ENCODE measurements at regions not wholly inside any gene's neighbourhood (a gene's known extent, or its start where the extent isn't known, plus 50 kb on each side); places are given as distances from the start of the nearest gene placed in this dataset.
A peak's percentile ranks its signal among the peaks of the same experiment; 100 is the strongest.

DNA sequence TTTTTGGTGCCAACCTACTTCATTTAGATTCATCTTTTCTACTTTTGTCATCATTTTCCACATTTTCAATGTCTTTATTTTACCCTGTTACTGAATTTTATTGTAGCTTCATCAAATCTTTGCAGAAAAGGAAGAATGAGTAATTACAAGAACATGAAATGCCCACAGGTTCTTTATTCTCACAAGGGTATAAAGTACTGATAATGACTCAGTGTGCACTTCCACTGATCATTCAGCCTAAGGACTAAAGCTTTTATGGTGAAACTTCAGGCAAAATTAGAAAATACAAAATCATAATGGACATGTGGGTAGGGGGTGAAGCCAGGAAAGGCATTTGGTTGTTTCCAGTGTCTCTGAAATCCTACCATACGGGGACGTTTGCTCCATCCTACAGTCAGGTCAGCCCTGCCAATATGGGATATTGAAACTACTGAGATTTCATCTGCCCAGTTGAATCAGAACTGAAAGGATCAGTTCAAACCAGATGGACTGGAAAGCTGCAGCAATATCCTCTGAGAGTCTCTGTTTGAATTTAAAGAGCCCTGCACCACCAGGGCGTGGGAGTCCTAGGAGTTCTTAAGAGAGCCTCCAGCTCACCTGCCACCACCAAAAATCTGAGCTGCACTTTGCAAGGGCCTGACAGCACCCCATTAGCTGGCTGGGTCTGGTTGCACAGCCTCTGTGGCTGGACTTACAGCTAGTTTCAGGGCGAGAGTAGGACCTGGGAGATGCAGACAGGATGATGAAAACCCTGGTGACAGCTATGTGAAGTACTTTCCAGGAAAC lies 390.4 kb downstream of the CMPK2 start:
- TF ChIP-seq, protein P1, sequence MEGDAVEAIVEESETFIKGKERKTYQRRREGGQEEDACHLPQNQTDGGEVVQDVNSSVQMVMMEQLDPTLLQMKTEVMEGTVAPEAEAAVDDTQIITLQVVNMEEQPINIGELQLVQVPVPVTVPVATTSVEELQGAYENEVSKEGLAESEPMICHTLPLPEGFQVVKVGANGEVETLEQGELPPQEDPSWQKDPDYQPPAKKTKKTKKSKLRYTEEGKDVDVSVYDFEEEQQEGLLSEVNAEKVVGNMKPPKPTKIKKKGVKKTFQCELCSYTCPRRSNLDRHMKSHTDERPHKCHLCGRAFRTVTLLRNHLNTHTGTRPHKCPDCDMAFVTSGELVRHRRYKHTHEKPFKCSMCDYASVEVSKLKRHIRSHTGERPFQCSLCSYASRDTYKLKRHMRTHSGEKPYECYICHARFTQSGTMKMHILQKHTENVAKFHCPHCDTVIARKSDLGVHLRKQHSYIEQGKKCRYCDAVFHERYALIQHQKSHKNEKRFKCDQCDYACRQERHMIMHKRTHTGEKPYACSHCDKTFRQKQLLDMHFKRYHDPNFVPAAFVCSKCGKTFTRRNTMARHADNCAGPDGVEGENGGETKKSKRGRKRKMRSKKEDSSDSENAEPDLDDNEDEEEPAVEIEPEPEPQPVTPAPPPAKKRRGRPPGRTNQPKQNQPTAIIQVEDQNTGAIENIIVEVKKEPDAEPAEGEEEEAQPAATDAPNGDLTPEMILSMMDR (IDR thresholded peaks at IDR 0.05; ENCODE audit: poor library complexity, severe bottlenecking), result no peak
- TF ChIP-seq, protein P2, sequence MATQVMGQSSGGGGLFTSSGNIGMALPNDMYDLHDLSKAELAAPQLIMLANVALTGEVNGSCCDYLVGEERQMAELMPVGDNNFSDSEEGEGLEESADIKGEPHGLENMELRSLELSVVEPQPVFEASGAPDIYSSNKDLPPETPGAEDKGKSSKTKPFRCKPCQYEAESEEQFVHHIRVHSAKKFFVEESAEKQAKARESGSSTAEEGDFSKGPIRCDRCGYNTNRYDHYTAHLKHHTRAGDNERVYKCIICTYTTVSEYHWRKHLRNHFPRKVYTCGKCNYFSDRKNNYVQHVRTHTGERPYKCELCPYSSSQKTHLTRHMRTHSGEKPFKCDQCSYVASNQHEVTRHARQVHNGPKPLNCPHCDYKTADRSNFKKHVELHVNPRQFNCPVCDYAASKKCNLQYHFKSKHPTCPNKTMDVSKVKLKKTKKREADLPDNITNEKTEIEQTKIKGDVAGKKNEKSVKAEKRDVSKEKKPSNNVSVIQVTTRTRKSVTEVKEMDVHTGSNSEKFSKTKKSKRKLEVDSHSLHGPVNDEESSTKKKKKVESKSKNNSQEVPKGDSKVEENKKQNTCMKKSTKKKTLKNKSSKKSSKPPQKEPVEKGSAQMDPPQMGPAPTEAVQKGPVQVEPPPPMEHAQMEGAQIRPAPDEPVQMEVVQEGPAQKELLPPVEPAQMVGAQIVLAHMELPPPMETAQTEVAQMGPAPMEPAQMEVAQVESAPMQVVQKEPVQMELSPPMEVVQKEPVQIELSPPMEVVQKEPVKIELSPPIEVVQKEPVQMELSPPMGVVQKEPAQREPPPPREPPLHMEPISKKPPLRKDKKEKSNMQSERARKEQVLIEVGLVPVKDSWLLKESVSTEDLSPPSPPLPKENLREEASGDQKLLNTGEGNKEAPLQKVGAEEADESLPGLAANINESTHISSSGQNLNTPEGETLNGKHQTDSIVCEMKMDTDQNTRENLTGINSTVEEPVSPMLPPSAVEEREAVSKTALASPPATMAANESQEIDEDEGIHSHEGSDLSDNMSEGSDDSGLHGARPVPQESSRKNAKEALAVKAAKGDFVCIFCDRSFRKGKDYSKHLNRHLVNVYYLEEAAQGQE (IDR thresholded peaks at IDR 0.05; ENCODE audit: borderline replicate concordance), result no peak
- TF ChIP-seq RAD21 (conservative IDR thresholded peaks at IDR 0.05) (no peak), EP300 (conservative IDR thresholded peaks at IDR 0.05; ENCODE audit: poor library complexity, severe bottlenecking) (no peak), EZH2 (IDR thresholded peaks at IDR 0.05; ENCODE audit: borderline replicate concordance, insufficient read depth, low read length, poor library complexity, severe bottlenecking) (no peak), TAF1 (IDR thresholded peaks at IDR 0.05; ENCODE audit: low read depth) (no peak), MXI1 (conservative IDR thresholded peaks at IDR 0.05; ENCODE audit: poor library complexity, severe bottlenecking) (no peak), SMC3 (conservative IDR thresholded peaks at IDR 0.05; ENCODE audit: poor library complexity) (no peak)
- H3K79me2 ChIP-seq (replicated peaks; ENCODE audit: insufficient read depth, low read length), result no peaks in the 10 kb centered on the region
- no peaks in the 10 kb centered on the region for H3K9me2 ChIP-seq (ENCODE audit: insufficient read depth, low read length)
- no peaks in the 10 kb centered on the region for H4K20me1 ChIP-seq (ENCODE audit: insufficient read depth)
- H3K4me3 ChIP-seq (ENCODE audit: low read length), result peak overlapping the region; percentile 41
- H3K36me3 ChIP-seq (ENCODE audit: insufficient read depth, low read length), result no peaks in the 10 kb centered on the region
- H2AFZ ChIP-seq (ENCODE audit: low read depth, low read length), result no peak overlapping the region
- H3K9me3 ChIP-seq (ENCODE audit: low read length), result no peaks in the 10 kb centered on the region
- peak overlapping the region; percentile 55 for H3K9ac ChIP-seq (ENCODE audit: low read length)
- H3K27me3 ChIP-seq (ENCODE audit: insufficient read depth, low read depth, low read length), result no peaks in the 10 kb centered on the region
- H3K4me2 ChIP-seq (ENCODE audit: low read length), result peak overlapping the region; percentile 57
- peaks cover 10% of the 10 kb centered on the region for H3F3A ChIP-seq (ENCODE audit: insufficient read depth, low read length, poor library complexity, severe bottlenecking)
- peak overlapping the region; percentile 87 for H3K27ac ChIP-seq (ENCODE audit: low read length)

DNA sequence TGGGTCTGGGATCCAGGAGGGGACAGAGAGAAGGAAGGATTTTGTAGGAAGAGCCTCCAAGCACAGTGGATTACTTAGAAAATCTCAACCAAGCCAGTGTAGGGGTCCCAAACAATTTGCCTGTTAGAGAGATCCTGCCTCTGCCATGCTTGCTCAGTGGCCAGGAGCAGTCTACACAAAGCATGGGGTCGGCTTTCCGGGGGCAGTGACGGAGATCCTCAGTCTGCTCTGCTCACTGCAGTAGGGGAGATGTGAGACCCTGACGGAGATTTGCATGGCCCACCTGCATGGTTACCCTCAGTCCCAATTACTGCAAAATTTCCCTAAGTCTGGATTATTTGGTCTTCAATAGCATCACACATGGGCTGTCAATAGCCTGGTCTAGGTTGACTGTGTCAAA lies 385.2 kb downstream of the CMPK2 start:
- no peak overlapping the region for H3K4me3 ChIP-seq (ENCODE audit: low read length)
- H3K9me3 ChIP-seq (ENCODE audit: low read length), result no peaks in the 10 kb centered on the region
- no peaks in the 10 kb centered on the region for H3K36me3 ChIP-seq (ENCODE audit: insufficient read depth, low read length)
- H3K4me2 ChIP-seq (ENCODE audit: low read length), result no peak overlapping the region
- no peaks in the 10 kb centered on the region for H3K79me2 ChIP-seq (replicated peaks; ENCODE audit: insufficient read depth, low read length)
- TF ChIP-seq, protein P2 (IDR thresholded peaks at IDR 0.05; ENCODE audit: borderline replicate concordance), result no peak
- TF ChIP-seq MXI1 (conservative IDR thresholded peaks at IDR 0.05; ENCODE audit: poor library complexity, severe bottlenecking) (no peak), EZH2 (IDR thresholded peaks at IDR 0.05; ENCODE audit: borderline replicate concordance, insufficient read depth, low read length, poor library complexity, severe bottlenecking) (no peak), EP300 (conservative IDR thresholded peaks at IDR 0.05; ENCODE audit: poor library complexity, severe bottlenecking) (no peak), SMC3 (conservative IDR thresholded peaks at IDR 0.05; ENCODE audit: poor library complexity) (no peak), POLR2AphosphoS5 (IDR thresholded peaks at IDR 0.05) (no peak), TAF1 (IDR thresholded peaks at IDR 0.05; ENCODE audit: low read depth) (no peak), RAD21 (conservative IDR thresholded peaks at IDR 0.05) (no peak)
- TF ChIP-seq, protein P1 (IDR thresholded peaks at IDR 0.05; ENCODE audit: poor library complexity, severe bottlenecking), result no peak
- no peaks in the 10 kb centered on the region for H3F3A ChIP-seq (ENCODE audit: insufficient read depth, low read length, poor library complexity, severe bottlenecking)
- H2AFZ ChIP-seq (ENCODE audit: low read depth, low read length), result no peak overlapping the region
- no peak overlapping the region for H3K27ac ChIP-seq (ENCODE audit: low read length)
- no peak overlapping the region for H3K9ac ChIP-seq (ENCODE audit: low read length)
- H3K9me2 ChIP-seq (ENCODE audit: insufficient read depth, low read length), result no peaks in the 10 kb centered on the region
- no peaks in the 10 kb centered on the region for H3K27me3 ChIP-seq (ENCODE audit: insufficient read depth, low read depth, low read length)
- no peaks in the 10 kb centered on the region for H4K20me1 ChIP-seq (ENCODE audit: insufficient read depth)

Data from neural cell (in vitro differentiated cells).